Inferior parietal cortex (tissue), 1 donor: ENCODE measurements at regions not wholly inside any gene's neighbourhood (a gene's known extent, or its start where the extent isn't known, plus 50 kb on each side); places are given as distances from the start of the nearest gene placed in this dataset.
"Not testable (repeated sequence)": the region's sequence is repeated elsewhere in the genome, so short reads cannot be mapped to it uniquely, and the experiment has no call there.

Experiments
- DNase-seq: peaks from one replicate; pipeline ENCODE4 v3.0.0-alpha.2; 2016; ENCODE audit errors: extremely low spot score

DNA sequence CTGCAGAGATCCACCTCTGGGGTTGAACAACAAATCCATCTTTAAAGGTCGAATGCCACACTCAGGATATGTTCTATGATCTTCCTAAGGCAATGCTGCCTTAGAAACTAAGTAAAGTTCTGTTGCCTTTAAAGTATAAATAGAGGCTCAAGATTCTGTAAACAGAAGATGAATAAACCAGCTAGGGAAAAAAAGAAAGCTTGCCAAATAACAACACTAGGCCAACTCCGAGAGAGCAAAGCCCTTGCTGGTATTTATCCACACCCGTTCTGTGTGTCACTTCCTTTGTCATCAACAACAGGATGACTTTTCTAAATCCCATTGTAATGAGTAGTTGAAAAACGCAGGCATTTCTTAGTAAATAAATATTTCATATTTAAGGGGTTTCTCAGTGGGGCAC is 330.0 kb upstream of the GLI3 start:
- no peak for DNase-seq

DNA sequence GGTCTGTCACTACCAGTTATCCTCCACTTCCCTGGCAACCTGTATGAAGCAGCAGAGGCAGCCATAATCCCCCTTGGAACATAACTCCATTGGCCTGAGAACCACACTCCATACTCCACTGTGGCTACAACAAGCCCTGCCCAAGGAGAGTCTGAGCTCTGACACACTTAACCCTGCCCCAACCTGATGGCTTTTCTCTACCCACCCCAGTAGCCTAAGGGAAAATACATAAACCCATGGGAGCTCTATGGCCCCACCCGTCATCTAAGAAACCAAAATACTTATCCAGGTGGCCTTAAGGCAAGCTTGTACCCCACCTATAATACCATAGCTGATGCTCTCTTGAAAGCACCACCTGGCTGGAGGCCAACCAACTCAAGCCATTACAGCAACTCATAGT is 324.8 kb upstream of the GLI3 start:
- no peak for DNase-seq

DNA sequence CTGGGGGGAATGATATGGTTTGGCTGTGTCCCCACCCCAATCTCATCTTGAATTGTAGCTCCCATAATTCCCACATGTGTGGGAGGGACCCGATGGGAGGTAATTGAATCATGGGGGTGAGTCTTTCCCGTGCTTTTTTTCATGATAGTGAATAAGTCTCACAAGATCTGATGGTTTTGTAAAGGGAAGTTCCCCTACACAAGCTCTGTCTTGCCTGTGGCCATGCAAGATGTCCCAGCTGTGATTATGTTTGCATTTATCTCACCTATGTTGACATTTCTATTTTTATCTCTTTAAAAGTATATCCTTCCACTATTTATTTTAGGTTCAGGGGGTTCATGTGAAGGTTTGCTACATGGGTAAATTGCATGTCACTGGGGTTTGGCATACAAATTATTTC is 323.9 kb upstream of the GLI3 start:
- no peak for DNase-seq

DNA sequence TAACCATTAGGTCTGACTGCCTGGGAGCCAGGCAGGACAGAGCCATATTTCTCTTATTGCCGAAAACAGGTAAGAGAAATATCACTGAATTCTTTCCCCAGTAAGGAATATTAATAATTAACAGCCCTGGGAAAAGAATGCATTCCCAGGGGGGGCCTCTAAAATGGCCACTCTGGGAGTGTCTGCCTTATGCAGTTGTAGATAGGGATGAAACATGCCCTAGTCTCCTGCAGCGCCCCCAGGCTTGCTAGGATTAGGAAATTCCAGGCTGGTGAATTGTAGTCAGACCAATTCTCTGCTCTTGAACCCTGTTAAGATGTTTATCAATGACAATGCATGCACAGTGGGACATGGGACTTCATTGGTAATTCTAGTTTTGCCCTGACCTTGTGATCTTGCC is 317.9 kb upstream of the GLI3 start:
- DNase-seq, result not testable (repeated sequence)

DNA sequence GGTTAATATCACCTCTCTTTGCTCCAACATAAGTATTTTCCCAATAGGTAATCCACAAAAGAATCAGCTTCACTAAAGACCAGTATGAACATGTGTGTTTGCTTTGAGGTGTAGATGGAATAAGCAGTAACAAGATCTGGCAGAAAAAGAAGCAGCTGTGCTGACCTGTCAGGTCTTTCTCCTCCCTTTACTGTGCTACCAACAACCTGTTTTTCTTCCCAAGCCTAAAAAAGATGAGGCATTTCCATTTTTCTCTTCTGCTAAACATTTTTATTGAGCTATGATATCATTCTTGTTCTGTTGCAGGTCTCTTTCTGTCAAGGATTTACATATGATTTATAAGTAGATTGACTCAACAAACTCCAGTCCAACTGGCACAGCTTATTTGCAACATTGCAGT is 315.2 kb upstream of the GLI3 start:
- no peak for DNase-seq

DNA sequence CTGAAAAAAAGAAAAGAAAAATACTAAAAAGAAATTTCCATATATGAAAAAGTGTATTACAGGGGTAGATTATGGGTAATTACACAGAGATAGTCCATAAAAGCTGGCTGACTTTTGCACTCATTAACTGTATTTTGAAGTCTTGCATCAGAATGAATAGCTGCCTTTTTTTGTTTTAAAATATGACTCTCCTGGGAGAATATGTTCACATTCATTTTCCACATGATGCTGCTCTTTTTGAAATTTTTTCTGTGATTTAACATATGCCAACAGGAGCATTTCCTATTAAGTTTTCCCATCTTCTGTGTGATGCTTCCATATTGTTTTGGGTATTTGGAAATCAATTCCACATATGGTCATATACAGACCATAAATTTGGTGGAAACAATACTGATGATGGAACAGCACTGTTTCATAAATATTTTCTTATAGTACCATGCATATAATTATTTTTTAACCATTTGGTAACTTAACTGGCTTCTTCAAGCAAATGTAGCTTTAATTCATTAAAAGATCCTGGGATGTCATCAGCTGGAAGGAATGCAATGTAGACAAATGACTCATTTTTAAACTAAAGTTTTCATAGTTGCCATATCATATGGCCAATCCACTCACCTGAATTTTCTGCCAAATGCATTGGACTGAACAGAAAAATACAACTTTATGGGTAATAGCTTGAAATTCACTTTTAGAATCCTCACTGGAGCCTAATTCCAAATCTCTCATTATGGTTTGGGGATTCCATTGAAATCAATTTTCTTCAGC is 313.9 kb upstream of the GLI3 start:
- DNase-seq, result no peak

DNA sequence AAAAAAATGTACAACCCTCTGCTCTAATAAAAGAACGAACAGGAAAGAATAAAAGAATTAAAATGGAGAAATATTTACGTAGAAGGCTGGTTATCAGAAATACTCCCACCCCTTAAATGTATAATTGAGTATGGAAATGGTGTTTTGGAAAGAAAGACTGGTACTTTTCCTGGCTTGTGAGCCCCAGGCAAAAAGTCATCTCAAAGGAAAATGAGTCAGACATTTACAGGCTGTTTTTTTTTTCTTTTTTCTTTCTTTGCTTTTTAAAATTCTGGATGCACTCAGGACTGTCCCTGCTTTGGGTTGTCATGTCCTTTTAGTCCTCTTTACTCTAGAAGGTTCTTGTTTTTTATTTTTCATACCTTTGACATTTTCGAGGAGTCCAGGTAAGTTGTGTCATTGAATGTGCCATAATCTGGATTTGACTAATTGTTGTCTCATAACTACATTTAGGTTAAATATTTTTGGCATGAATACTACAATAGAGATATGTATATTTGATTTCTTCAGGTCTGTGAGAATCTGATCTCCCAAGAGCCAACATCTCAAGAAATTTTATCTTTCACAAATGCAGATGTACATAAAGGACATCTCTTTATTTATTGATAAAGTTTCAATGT is 313.0 kb upstream of the GLI3 start:
- DNase-seq, result no peak

DNA sequence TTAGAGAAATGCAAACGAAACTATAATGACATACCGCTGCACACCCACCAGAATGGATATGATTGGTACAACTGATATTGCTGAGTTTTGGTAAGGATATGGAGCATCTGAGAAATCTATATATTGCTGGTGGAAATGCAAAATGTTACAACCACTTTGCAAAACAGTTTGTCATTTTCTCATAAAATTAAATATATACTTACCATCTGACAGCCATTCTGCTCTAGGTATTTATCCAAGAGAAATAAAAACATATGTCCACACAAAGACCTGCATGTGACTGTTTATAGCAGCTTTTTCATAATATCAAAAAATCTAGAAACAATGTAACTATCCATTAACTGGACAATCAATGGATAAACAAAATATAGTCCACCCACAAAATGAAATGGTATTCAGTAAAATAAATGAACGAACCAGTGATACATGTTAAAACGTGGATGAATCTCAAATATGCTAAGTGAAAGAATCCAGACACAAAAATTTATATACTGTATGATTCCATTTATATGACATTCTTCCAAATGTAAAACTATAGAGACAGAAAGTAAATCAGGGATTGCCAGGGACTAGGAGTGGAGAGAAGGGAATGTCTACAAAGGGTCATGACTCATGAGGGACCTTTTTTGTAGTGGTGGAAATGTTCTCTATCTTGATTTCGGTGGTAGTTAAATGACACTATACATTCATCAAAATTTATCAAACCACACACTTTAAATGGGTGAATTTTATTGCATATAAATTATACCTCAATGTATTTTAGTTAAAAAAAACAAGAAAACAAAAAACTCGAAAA is 312.0 kb upstream of the GLI3 start:
- DNase-seq, result no peak

DNA sequence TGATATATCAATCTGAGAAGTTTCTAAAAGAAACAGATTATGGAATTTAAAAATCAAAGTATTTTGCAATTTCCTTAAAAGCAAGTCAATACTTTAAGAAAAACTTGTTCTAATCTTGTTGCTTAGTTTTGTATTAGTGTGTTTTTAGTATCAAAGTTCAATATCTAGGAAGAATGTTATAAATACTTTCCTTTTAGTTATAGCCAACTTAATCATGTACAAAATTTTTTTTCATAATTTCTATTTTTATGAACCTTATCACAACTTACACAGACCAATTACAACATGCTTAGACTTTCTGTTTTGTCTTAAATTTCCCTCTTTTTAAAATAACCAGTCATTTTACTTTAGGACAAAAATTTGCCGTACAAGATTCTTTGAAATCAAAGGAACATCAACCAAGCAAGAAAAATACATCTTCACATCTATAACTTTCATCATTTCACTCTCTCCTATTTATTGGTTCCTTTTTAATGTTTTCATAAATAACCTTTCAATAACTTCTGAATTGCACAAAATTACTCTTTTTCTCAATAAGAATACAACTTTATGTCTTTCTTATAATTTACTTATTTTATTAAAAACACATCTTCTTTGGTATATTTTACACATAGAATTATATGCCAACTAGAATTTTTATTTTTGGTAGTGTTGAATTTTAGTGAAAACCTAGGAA is 308.2 kb upstream of the GLI3 start:
- no peak for DNase-seq

DNA sequence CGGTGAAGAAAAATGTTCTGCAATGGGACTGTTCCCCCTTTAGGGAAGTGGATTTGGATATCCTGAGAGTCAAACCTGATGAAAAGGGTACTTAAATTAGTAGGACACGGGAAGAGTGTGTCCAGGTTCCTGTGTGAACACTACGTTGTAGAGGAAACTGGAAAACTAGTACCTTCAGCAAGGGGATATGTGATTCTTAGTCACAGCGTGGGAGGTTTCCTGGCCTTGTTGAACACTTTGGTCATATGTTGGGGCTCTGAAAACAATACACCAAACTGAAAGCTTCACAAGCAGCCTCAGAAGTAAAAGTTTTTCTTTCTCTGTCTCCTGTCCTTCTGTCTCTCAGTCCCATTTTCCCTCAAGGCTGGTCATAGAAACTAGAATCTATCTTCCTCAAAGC is 306.9 kb upstream of the GLI3 start:
- DNase-seq, result no peak

DNA sequence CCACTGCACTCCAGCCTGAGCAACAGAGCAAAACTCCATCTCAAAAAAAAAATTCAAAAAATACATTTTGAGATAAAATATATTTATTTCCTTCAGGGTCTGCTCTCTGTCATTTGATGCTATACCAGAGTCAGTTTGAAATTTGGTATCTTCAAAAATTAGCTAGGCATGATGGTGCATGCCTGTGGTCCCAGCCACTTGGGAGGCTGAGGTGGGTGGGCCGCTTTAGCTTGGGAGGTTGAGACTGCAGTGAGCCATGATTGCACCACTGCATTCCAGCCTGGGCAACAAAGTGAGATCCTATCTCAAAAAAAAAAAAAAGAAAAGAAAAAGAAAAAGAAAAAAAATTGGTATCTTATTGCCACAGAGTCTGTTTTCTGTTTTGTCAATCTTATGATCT is 305.4 kb upstream of the GLI3 start:
- DNase-seq, result not testable (repeated sequence)

DNA sequence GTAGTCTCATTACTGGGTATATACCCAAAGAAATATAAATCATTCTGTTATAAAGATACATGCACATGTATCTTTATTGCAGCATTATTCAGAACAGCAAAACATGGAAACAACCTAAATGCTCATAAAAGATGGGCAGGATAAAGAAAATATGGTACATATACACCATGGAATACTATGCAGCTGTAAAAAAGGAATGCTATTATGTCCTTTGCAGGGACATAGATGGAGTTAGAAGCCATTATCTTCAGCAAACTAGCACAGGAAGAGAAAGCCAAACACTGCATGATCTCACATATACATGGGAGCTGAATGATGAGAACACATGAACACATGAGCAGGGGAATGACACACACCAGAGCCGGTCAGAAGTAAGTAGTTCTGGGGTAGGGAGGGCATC is 297.4 kb upstream of the GLI3 start:
- no peak for DNase-seq

DNA sequence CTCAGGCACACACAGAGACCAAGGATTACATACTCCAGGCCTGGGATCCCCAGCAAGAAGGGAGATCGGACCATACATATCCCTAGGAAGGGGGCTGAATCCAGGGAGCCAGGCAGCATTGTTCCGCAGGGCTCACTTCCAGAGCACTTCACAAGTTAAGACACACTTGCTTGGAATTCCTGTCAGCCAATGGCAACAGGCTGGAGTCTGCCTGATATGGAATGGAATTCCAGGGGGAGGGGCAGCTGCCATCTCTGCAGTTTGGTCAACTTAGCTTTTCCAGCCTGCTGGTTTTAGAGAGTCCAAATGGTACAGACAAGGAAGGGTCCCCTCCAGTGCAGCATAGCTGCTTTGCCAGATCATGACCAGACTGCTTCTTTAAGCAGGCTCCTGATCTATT is 290.0 kb upstream of the GLI3 start:
- DNase-seq, result no peak

DNA sequence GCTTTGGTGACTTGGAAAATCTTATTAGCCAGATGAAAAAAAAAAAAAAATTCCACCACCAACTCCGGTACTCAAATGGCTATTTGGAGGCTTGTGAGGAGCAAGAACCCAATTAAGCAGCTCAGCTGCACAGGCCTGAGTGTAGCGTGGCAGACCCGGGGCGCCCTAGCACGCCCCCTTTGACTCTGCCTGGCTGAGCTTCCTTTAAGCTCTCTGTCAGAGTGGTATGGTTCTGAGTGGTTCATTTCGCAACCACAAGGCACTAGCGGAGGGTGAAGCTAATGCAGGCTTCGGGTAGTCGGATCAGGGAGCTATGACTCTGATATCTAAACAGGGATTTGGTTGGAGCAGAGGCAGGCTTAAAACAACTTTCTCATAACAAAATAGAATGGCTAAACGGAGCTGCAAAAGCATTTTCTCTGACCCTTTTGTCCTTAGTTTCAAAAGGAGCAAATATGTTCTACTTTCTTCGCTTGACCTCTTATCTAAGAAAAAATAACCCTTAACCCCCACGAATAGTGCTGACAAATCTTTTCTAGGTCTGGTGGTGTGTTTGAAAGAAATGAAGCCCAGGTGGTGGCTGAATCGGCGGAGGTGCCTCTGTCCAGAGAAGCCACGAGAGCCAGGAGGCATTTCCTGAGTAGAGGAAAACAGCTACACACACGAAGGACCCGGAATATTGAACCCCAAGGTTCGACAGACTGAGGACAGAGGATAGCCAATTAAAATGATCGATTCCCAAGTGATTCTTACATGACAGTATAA is 285.4 kb upstream of the GLI3 start:
- DNase-seq, result no peak

DNA sequence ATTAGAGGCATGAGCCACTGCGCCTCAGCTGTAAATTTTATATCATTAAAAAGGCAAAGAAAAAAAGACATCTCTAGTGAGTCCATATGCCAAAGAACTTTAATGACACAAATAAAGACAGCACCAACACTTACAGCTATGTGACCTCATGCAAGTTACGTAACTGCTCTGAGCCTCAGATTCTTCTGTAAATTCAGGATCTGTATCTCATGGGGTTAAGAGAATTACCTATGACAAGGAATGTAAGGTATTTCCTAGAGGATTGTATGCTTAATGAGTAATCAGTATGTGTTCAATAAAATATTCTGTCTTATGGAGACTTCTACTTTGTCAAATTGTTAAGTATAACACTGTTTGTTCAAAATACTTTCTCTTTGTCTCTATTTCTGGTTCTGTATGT is 274.0 kb upstream of the GLI3 start:
- no peak for DNase-seq

DNA sequence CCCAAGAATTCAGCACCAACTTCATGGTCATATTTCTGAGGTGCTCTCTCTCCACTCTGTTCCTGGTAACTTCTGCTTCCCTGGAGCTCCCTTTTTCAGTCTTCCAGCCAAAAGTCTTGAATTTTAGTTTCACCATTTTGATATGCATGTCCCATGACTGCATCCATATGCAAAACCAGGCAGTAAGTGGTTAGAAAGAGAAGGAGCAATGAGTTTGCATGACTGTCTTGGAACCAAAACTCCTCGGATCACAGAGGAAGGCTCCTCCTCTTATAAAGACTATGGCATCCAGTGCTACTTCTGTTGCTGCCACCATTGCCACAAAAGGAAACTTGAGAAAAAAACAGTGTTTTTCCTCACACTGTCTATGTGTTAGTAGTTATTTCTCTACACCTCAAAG is 269.1 kb upstream of the GLI3 start:
- DNase-seq, result no peak

DNA sequence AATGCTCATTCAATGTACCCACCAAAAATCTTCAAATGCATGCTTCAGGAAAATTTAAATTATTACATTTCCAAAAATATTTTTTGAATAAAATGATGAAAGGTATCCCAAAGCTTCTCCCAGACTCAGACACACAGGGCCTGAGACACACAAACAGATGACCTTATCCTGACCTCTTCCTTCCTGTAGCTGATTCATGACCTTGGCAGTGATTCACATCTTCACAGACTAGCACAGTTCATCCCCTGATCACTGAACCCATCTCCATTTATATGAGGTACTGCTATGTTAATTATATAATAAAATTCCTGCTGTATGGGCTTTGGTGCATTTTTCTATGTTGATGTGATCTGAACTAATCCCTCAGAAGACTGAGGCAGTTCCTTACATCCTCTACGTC is 265.0 kb upstream of the GLI3 start:
- no peak for DNase-seq

DNA sequence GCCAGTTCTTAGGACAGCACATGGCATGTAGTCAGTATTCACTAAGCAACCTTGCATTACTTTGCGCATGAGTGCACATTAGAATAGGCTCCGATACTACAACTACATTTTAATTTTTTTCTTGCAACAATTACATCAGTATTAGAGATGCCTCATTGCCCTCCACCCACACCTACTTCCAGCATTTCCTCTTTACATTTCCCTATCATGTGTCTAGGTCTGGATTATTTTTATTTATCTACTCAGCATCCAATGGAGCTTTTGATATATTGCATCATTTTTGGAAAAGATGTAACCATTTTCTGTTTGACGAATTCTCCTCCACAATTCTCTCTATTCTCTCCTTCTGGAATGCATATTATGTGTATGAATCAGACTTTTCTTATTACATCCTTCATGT is 258.2 kb upstream of the GLI3 start:
- DNase-seq, result no peak

DNA sequence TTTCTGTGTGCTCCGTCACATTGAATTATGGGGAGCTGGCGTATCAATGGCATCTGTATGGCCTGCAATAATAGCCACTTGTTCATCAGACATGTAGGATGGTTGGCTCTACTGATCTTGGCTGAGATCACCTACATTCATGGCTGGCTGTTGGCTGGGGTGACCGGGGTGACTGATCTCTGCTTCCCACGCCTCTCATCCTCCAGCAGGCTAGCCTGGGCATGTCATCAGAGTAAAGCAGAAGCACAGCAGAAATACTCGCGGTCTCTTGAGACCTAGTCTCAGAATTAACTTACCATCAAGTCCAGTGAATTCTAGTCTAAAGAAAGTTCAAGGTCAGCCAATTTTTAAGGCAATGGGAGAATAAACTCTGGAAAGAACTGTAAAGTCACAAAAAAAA is 257.7 kb upstream of the GLI3 start:
- no peak for DNase-seq

DNA sequence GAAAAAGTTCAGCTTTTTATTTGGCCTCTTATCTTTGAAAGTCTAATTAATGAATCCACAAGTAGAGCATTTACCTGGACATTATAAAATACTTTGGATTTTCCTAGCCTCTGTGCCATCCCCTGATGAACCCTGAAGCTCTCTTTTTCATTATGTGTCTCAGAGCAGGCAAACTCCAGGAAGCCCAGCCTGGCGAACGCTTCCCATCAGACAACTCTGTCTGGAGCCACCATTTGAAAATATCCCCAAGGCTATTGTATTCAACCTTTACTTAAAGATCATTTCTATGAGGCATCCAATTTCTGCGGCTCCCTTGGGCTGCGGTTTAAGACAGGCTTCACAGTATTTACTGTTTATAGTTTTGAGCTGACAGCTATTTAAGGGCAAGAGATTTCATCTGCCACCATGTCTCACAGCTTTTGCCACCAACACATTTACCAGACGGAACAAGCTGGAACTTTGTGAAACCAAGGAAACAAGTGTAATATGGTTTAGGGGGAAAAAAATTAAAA is 257.2 kb upstream of the GLI3 start:
- DNase-seq, result peak; percentile 12

DNA sequence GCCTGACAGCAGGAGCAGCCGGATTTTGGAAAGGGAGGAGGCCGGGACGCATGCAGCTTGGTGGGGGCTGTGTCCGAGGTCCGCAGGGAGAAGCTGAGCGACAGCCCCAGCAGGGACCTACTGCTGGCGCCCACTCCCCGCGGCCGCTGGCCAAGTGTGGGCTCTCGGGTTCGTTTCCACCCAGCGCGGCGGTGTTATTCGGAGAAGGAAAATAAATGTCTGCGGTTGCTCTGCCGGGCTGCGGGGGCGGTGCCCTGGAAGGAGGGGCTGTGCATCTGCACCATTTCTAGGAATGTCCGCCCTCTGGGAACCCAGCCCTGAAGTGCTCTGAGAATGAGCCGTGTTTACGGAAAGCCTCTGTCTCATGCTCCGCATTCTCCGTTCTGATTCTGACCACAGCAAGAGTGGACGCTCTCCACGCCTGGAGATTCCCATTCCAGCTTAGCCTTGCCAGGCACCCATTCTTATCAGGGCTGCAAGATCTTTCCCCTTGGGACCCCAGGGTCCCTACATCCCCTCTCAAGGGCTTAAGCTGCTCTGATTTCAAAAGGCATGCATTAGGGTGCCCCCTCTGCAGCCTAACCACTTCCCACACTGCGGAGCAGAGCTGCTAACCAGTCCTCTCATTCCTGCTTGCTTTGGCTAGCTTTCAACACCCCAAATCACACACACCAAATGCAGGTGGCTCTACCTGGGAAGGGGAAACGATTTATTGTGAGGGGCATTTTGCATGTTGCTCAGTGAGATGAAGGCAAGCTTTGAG is 256.6 kb upstream of the GLI3 start:
- peak; percentile 27 for DNase-seq
